HCT116 (cell line): ENCODE measurements at regions not wholly inside any gene's neighbourhood (a gene's known extent, or its start where the extent isn't known, plus 50 kb on each side); places are given as distances from the start of the nearest gene placed in this dataset.

Experiments
- ATAC-seq: fragments of 200-7000 bp; cut with Tn5 transposase; 2 replicates; pipeline ENCODE4 v1.9.1; 2020; ENCODE audit warnings: mild to moderate bottlenecking, moderate library complexity
- BruUV-seq: library from RNA; stranded (reverse); fragments of 400-500 nt; replicated peaks from 2 replicates; lab custom pipeline; 2021; lab: Mats Ljungman, UMichigan
- CTCF ChIA-PET: fragments of 300-600 bp; sonication (Branson Sonifier 250); formaldehyde crosslinking; loops from one replicate; lab custom pipeline; 2021; ENCODE audit warnings: antibody characterized with exemption; lab: Charles Lee
- POLR2A ChIA-PET: fragments of 300-600, 350-600 bp; sonication (Branson Sonifier 250); formaldehyde crosslinking; loops from one replicate; lab custom pipeline; 2021; ENCODE audit warnings: antibody characterized with exemption; lab: Charles Lee
- RAD21 ChIA-PET, 2 experiments: fragments of 300-600 bp; sonication (Branson Sonifier 250); formaldehyde crosslinking; loops; one replicate each; lab custom pipeline; 2023; ENCODE audit warnings: low total read pairs in 2 of 2; ENCODE audit not compliant: uncharacterized antibody in 2 of 2, unreplicated experiment in 2 of 2, low non-redundant PET in 1 of 2; lab: Charles Lee
- DNase-seq: peaks from one replicate; pipeline ENCODE4 v3.0.0-alpha.2; 2010; ENCODE audit warnings: low read depth, low spot score
- H2AFZ ChIP-seq: fragments of 200-600 bp; shearing (Covaris generic), sonication (generic); 2 replicates; pipeline ENCODE4 v1.6.1; 2017; ENCODE audit warnings: low read depth, mixed run types, mixed read lengths, antibody characterized with exemption, low read length; ENCODE audit not compliant: poor library complexity, severe bottlenecking
- H3K27ac ChIP-seq: 2 replicates; pipeline ENCODE4 v1.5.1; 2012; ENCODE audit warnings: low read depth, low read length
- H3K27me3 ChIP-seq: fragments of 200-600 bp; sonication (generic); 2 replicates; pipeline ENCODE4 v1.6.1; 2016; ENCODE audit warnings: mixed run types, low read length, mixed read lengths; ENCODE audit not compliant: insufficient read depth
- H3K36me3 ChIP-seq, 2 experiments: fragments of 200-500 bp in 1 of 2; fragments of 200-600 bp in 1 of 2; sonication (Bioruptor generic) in 1 of 2; sonication (generic) in 1 of 2; 2 replicates each; pipeline versions ENCODE4 v1.5.1 to v1.6.1; 2014 to 2016; ENCODE audit warnings: low read length in 2 of 2, inconsistent platforms in 1 of 2, mixed read lengths in 1 of 2, mixed run types in 1 of 2; ENCODE audit not compliant: insufficient read depth in 2 of 2, control insufficient read depth in 1 of 2
- H3K4me1 ChIP-seq, 2 experiments: fragments of 200-600 bp in 1 of 2; sonication (generic) in 1 of 2; 2 replicates each; pipeline versions ENCODE4 v1.5.1 to v1.6.1; 2012 to 2017; ENCODE audit warnings: low read length in 2 of 2, inconsistent platforms in 1 of 2, mild to moderate bottlenecking in 1 of 2, mixed read lengths in 1 of 2, mixed run types in 1 of 2, moderate library complexity in 1 of 2; ENCODE audit not compliant: insufficient read depth in 2 of 2, control insufficient read depth in 1 of 2
- H3K4me2 ChIP-seq: fragments of 200-600 bp; sonication (generic); 2 replicates; pipeline ENCODE4 v1.6.1; 2017; ENCODE audit warnings: mixed run types, low read length, mixed read lengths
- H3K4me3 ChIP-seq, 2 experiments: fragments of 200-600 bp in 1 of 2; sonication (generic) in 1 of 2; replicated peaks in 1 of 2; 2 replicates each; pipeline ENCODE4 v1.5.1; 2011 to 2016; ENCODE audit warnings: low read length in 2 of 2, control low read depth in 1 of 2, low read depth in 1 of 2, mild to moderate bottlenecking in 1 of 2, mixed read lengths in 1 of 2, mixed run types in 1 of 2
- H3K79me2 ChIP-seq: fragments of 200-600 bp; sonication (generic); 2 replicates; pipeline ENCODE4 v1.6.1; 2017; ENCODE audit warnings: mild to moderate bottlenecking, mixed run types, low read length, moderate library complexity, mixed read lengths; ENCODE audit not compliant: insufficient read depth
- H3K9ac ChIP-seq: fragments of 200-600 bp; sonication (generic); 2 replicates; pipeline ENCODE4 v1.6.1; 2016; ENCODE audit warnings: low read length, mixed read lengths
- H3K9me2 ChIP-seq: fragments of 200-600 bp; sonication (generic), shearing (Covaris generic); 2 replicates; pipeline ENCODE4 v1.6.1; 2017; ENCODE audit warnings: mixed run types, mild to moderate bottlenecking, moderate library complexity; ENCODE audit not compliant: insufficient read depth
- H3K9me3 ChIP-seq, 2 experiments: fragments of 200-500 bp in 1 of 2; fragments of 200-600 bp in 1 of 2; sonication (Bioruptor generic) in 1 of 2; sonication (generic) in 1 of 2; 2 replicates each; pipeline ENCODE4 v1.6.1; 2014 to 2017; ENCODE audit warnings: low read length in 2 of 2, mixed read lengths in 2 of 2, inconsistent platforms in 1 of 2, low read depth in 1 of 2, mild to moderate bottlenecking in 1 of 2, mixed run types in 1 of 2, moderate library complexity in 1 of 2; ENCODE audit not compliant: control insufficient read depth in 1 of 2, insufficient read depth in 1 of 2
- H4K20me1 ChIP-seq: fragments of 200-600 bp; sonication (generic), shearing (Covaris generic); 2 replicates; pipeline ENCODE4 v1.6.1; 2017; ENCODE audit warnings: mixed run types, mild to moderate bottlenecking, moderate library complexity; ENCODE audit not compliant: insufficient read depth
- CBX3 ChIP-seq: IDR thresholded peaks from 2 replicates; pipeline ENCODE4 v1.6.1; 2012; ENCODE audit warnings: low read depth
- CEBPB ChIP-seq: IDR thresholded peaks from 2 replicates; pipeline ENCODE4 v1.6.1; 2012; ENCODE audit warnings: low read depth
- EGR1 ChIP-seq: IDR thresholded peaks from 2 replicates; pipeline ENCODE4 v1.6.1; 2012; ENCODE audit warnings: low read depth
- ELF1 ChIP-seq: IDR thresholded peaks from 2 replicates; pipeline ENCODE4 v1.6.1; 2012; ENCODE audit warnings: low read depth, borderline replicate concordance
- EZH2 ChIP-seq: fragments of 200-600 bp; sonication (generic); IDR thresholded peaks from 2 replicates; pipeline ENCODE4 v1.6.1; 2017; ENCODE audit warnings: antibody characterized with exemption, mixed run types
- EZH2phosphoT487 ChIP-seq: fragments of 200-600 bp; IDR thresholded peaks from 2 replicates; pipeline ENCODE4 v1.6.1; 2018; ENCODE audit warnings: antibody characterized with exemption, borderline replicate concordance
- FOSL1 ChIP-seq: IDR thresholded peaks from 2 replicates; pipeline ENCODE4 v1.6.1; 2012; ENCODE audit warnings: low read depth
- JUND ChIP-seq: IDR thresholded peaks from 2 replicates; pipeline ENCODE4 v1.6.1; 2012
- MAX ChIP-seq: IDR thresholded peaks from 2 replicates; pipeline ENCODE4 v1.6.1; 2012
- POLR2A ChIP-seq: IDR thresholded peaks from 2 replicates; pipeline ENCODE4 v1.7.0; 2011; ENCODE audit warnings: borderline replicate concordance; ENCODE audit not compliant: insufficient read depth, insufficient read length; ENCODE audit errors: extremely low read depth
- POLR2AphosphoS5 ChIP-seq: IDR thresholded peaks from 2 replicates; pipeline ENCODE4 v1.6.1; 2011; ENCODE audit warnings: mild to moderate bottlenecking, low read depth, low read length, moderate library complexity
- RAD21 ChIP-seq: IDR thresholded peaks from 2 replicates; pipeline ENCODE4 v1.6.1; 2012; ENCODE audit warnings: low read depth, mild to moderate bottlenecking
- SIN3A ChIP-seq: IDR thresholded peaks from 2 replicates; pipeline ENCODE4 v1.6.1; 2012; ENCODE audit warnings: low read depth
- SP1 ChIP-seq: IDR thresholded peaks from 2 replicates; pipeline ENCODE4 v1.6.1; 2012; ENCODE audit warnings: low read depth
- SRF ChIP-seq: IDR thresholded peaks from 2 replicates; pipeline ENCODE4 v1.6.1; 2012; ENCODE audit warnings: low read depth
- TCF7L2 ChIP-seq: IDR thresholded peaks from 2 replicates; pipeline ENCODE4 v1.7.0; 2011; ENCODE audit warnings: borderline replicate concordance, inconsistent platforms; ENCODE audit not compliant: insufficient read depth, insufficient read length; ENCODE audit errors: extremely low read depth
- YY1 ChIP-seq: IDR thresholded peaks from 2 replicates; pipeline ENCODE4 v1.6.1; 2011; ENCODE audit warnings: low read length, low read depth, moderate library complexity, mild to moderate bottlenecking; ENCODE audit not compliant: insufficient replicate concordance; ENCODE audit errors: extremely low read depth
- ZBTB33 ChIP-seq: IDR thresholded peaks from 2 replicates; pipeline ENCODE4 v1.6.1; 2011; ENCODE audit warnings: mild to moderate bottlenecking, low read length, moderate library complexity; ENCODE audit not compliant: insufficient replicate concordance; ENCODE audit errors: extremely low read depth
- ZNF274 ChIP-seq: fragments of 200-500 bp; sonication (Bioruptor generic); IDR thresholded peaks from 2 replicates; pipeline ENCODE4 v1.6.1; 2014; ENCODE audit warnings: mild to moderate bottlenecking, low read depth, low read length, inconsistent platforms
- intact Hi-C: fragments of 100-400 bp; cut with micrococcal nuclease; formaldehyde crosslinking; loops from 2 replicates; pipeline ENCODE4 v1.10.0; 2022
- TF ChIP-seq, protein P1 (sequence below): IDR thresholded peaks from 2 replicates; pipeline ENCODE4 v1.6.1; 2012; ENCODE audit warnings: low read depth

GRCh38 chr1:96028071-96028470 is 693.5 kb upstream of the PTBP2 start:
- no peak overlapping the region for H2AFZ ChIP-seq
- H3K9me2 ChIP-seq = no peaks in the 10 kb centered on the region
- intact Hi-C loops = no loop called here
- H3K36me3 ChIP-seq = no peaks in the 10 kb centered on the region
- no peaks in the 10 kb centered on the region for H3K79me2 ChIP-seq
- no peaks in the 10 kb centered on the region for H3K4me1 ChIP-seq
- H3K4me3 ChIP-seq = no peak overlapping the region
- no peak overlapping the region for H3K9ac ChIP-seq
- RAD21 ChIA-PET = interaction anchor here in 1 of 2 experiments (0.6 kb wide), 1 partner anchor 221 kb away, joined by 3 read pairs; no protein-coding TSS in a partner anchor
- H3K27ac ChIP-seq = no peak overlapping the region
- H4K20me1 ChIP-seq = no peaks in the 10 kb centered on the region
- BruUV-seq = no TSS peak
- no peak for DNase-seq
- CTCF ChIA-PET = no interaction called here
- POLR2A ChIA-PET = no interaction called here
- no peaks in the 10 kb centered on the region for H3K27me3 ChIP-seq
- no peak for TF ChIP-seq MAX
- no peak for TF ChIP-seq TCF7L2
- TF ChIP-seq CEBPB = no peak
- TF ChIP-seq FOSL1 = no peak
- no peak for TF ChIP-seq CBX3
- no peak for TF ChIP-seq SP1
- no peak for TF ChIP-seq POLR2A
- TF ChIP-seq RAD21 = no peak
- TF ChIP-seq EZH2phosphoT487 = no peak
- TF ChIP-seq JUND = no peak
- TF ChIP-seq ELF1 = no peak
- no peak for TF ChIP-seq SIN3A
- TF ChIP-seq ZNF274 = no peak
- no peak for TF ChIP-seq POLR2AphosphoS5
- TF ChIP-seq SRF = no peak
- TF ChIP-seq YY1 = no peak
- no peak for TF ChIP-seq EZH2
- no peak for TF ChIP-seq ZBTB33
- TF ChIP-seq, protein P1, sequence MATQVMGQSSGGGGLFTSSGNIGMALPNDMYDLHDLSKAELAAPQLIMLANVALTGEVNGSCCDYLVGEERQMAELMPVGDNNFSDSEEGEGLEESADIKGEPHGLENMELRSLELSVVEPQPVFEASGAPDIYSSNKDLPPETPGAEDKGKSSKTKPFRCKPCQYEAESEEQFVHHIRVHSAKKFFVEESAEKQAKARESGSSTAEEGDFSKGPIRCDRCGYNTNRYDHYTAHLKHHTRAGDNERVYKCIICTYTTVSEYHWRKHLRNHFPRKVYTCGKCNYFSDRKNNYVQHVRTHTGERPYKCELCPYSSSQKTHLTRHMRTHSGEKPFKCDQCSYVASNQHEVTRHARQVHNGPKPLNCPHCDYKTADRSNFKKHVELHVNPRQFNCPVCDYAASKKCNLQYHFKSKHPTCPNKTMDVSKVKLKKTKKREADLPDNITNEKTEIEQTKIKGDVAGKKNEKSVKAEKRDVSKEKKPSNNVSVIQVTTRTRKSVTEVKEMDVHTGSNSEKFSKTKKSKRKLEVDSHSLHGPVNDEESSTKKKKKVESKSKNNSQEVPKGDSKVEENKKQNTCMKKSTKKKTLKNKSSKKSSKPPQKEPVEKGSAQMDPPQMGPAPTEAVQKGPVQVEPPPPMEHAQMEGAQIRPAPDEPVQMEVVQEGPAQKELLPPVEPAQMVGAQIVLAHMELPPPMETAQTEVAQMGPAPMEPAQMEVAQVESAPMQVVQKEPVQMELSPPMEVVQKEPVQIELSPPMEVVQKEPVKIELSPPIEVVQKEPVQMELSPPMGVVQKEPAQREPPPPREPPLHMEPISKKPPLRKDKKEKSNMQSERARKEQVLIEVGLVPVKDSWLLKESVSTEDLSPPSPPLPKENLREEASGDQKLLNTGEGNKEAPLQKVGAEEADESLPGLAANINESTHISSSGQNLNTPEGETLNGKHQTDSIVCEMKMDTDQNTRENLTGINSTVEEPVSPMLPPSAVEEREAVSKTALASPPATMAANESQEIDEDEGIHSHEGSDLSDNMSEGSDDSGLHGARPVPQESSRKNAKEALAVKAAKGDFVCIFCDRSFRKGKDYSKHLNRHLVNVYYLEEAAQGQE = no peak
- TF ChIP-seq EGR1 = no peak
- H3K4me2 ChIP-seq = no peak overlapping the region
- no peak for ATAC-seq
- no peaks in the 10 kb centered on the region; a peak in 1 of 4 replicates for H3K9me3 ChIP-seq
